Adrenal gland (tissue), 9 donors: ENCODE measurements at regions not wholly inside any gene's neighbourhood (a gene's known extent, or its start where the extent isn't known, plus 50 kb on each side); places are given as distances from the start of the nearest gene placed in this dataset.

Experiments
- DNase-seq, 7 donors: peaks; one replicate each; pipeline ENCODE4 v3.0.0-alpha.2; 2019 to 2020
- H3K27ac ChIP-seq, 5 donors: fragments of 200-600 bp; sonication (generic) in 4 of 5; 1 replicate in 3 of 5; 2 replicates in 2 of 5; pipeline versions ENCODE4 v1.5.1 to v1.8.0; 2016 to 2020; ENCODE audit warnings: mild to moderate bottlenecking in 1 of 5
- H3K27me3 ChIP-seq: fragments of 200-600 bp; 2 replicates; pipeline ENCODE4 v1.8.0; 2021
- H3K36me3 ChIP-seq, 2 donors: fragments of 200-600 bp; replicated peaks in 1 of 2; 1 replicate in 1 of 2; 2 replicates in 1 of 2; pipeline versions ENCODE4 v1.5.1 to v1.8.0; 2018 to 2022
- H3K4me1 ChIP-seq, 2 donors: fragments of 200-600 bp; replicated peaks in 1 of 2; 1 replicate in 1 of 2; 2 replicates in 1 of 2; pipeline versions ENCODE4 v1.5.1 to v1.8.0; 2018 to 2021
- H3K4me3 ChIP-seq, 4 donors: fragments of 200-600 bp; sonication (generic) in 3 of 4; one replicate each; pipeline ENCODE4 v1.5.1; 2016 to 2018
- H3K9me3 ChIP-seq, 3 donors: fragments of 200-600 bp; sonication (generic) in 1 of 3; replicated peaks in 1 of 3; 1 replicate in 2 of 3; 2 replicates in 1 of 3; pipeline versions ENCODE4 v1.5.1 to v1.8.0; 2016 to 2021
- CTCF ChIP-seq, 6 experiments: fragments of 450-650 bp in 4 of 6; fragments of 200-600 bp in 2 of 6; sonication (generic) in 1 of 6; IDR thresholded peaks; 1 replicate in 5 of 6; 2 replicates in 1 of 6; pipeline versions ENCODE4 v1.5.1 to v1.8.0; 2016 to 2021; ENCODE audit warnings: antibody characterized with exemption in 6 of 6, mild to moderate bottlenecking in 2 of 6, moderate library complexity in 1 of 6
- POLR2A ChIP-seq, 2 donors: fragments of 450-650 bp; IDR thresholded peaks; one replicate each; pipeline ENCODE4 v1.6.1; 2017; ENCODE audit warnings: antibody characterized with exemption in 2 of 2, mild to moderate bottlenecking in 2 of 2, moderate library complexity in 1 of 2
- WGBS, 4 donors: extraction: QIAGEN DNeasy Blood & Tissue Kit in 2 of 4; methylation state at CpG; one replicate each; pipeline versions ENCODE4 v1.1.5 to v1.1.7; 2013 to 2017; 5-methylcytosine and 5-hydroxymethylcytosine counted together
- intact Hi-C, 2 donors: fragments of 100-400 bp; cut with DNase I; formaldehyde crosslinking; loops; one replicate each; pipeline versions ENCODE4 v1.14.1 to v1.15.0; 2022 to 2023
- donor health status: healthy with polysubstance abuse.
- donor health status: Bipolar disorder and iron deficiency.
- donor health status: DM: yes; HTN: yes; CAD: no.
- donor health status: DM: no; HTN: no; CAD: no.
- donor health status: DM: no; HTN: no; CAD: no.

GRCh38 chr2:234669001-234669400 is 172.1 kb upstream of the ARL4C start:
- H3K9me3 ChIP-seq: no peaks in the 10 kb centered on the region
- TF ChIP-seq POLR2A (IDR thresholded peaks at IDR 0.05) (no peak), CTCF (IDR thresholded peaks at IDR 0.05) (no peak)
- intact Hi-C loops: no loop called here
- no peak overlapping the region for H3K4me3 ChIP-seq
- H3K27me3 ChIP-seq: no peaks in the 10 kb centered on the region
- WGBS, 4 donors: 87 to 90% (median 89%) methylated on average over 2 of the region's 2 CpGs
- no peak overlapping the region for H3K27ac ChIP-seq
- DNase-seq: no peak
- no peaks in the 10 kb centered on the region for H3K36me3 ChIP-seq
- no peaks in the 10 kb centered on the region for H3K4me1 ChIP-seq

GRCh38 chr2:234666911-234667310 is 170.0 kb upstream of the ARL4C start:
- DNase-seq: no peak
- TF ChIP-seq POLR2A (IDR thresholded peaks at IDR 0.05) (no peak), CTCF (IDR thresholded peaks at IDR 0.05) (no peak)
- H3K4me3 ChIP-seq: no peak overlapping the region
- intact Hi-C loops: no loop called here
- H3K9me3 ChIP-seq: no peaks in the 10 kb centered on the region
- WGBS, 4 donors: 93 to 97% (median 95%) methylated on average over 3 of the region's 3 CpGs
- H3K36me3 ChIP-seq: no peaks in the 10 kb centered on the region
- H3K4me1 ChIP-seq: no peaks in the 10 kb centered on the region
- H3K27ac ChIP-seq: no peak overlapping the region
- H3K27me3 ChIP-seq: no peaks in the 10 kb centered on the region

DNA sequence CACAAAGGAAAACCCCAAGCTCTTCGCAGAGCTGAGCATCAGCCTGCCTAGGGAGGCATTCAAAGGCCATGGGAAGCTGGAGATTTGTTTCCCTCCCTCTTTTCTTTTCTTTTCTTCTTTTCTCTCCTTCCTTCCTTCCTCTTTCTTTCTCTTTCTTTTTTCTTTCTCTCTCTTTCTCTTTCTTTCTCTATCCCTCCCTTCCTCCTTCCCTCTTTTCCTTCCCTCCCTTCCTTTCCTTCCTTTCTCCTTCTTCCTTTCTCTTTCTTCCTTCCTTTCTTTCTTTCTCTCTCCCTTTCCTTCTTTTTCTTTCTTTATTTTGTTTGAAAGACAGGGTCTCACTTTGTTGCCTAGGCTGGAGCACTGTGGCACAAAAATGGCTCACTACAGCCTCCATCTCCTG is 168.4 kb upstream of the ARL4C start:
- intact Hi-C loops: no loop called here
- DNase-seq: no peak
- Histone ChIP-seq H3K27me3 (no peaks in the 10 kb centered on the region), H3K27ac (no peak overlapping the region), H3K9me3 (no peaks in the 10 kb centered on the region), H3K4me3 (no peak overlapping the region), H3K4me1 (no peaks in the 10 kb centered on the region), H3K36me3 (no peaks in the 10 kb centered on the region)
- 78 to 95% (median 85%) methylated on average over 1 of the region's 1 CpG for WGBS, 4 donors
- TF ChIP-seq POLR2A (IDR thresholded peaks at IDR 0.05) (no peak), CTCF (IDR thresholded peaks at IDR 0.05) (no peak)

DNA sequence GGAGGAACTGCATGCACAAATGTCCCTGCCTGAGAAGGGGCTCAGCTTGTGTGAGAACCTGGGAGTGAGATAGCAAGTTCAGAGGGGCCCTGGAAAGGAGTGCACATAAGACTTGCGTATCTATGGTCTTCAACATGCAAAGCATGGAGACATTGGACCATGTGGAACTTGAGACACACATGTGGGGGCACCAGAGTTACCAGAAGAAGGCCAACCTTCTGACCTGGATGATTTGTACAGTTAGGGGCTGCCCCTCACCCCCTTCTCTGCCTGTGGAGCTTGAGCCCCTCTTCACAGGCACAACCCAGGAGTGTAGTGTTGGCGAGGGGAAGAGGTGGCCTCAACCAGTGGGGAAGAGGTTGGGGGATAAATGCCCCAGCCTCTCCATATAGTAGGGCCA is 165.0 kb upstream of the ARL4C start:
- intact Hi-C loops: no loop called here
- Histone ChIP-seq H3K9me3 (no peaks in the 10 kb centered on the region), H3K4me3 (no peak overlapping the region), H3K27me3 (no peaks in the 10 kb centered on the region), H3K4me1 (no peaks in the 10 kb centered on the region), H3K36me3 (no peaks in the 10 kb centered on the region), H3K27ac (no peak overlapping the region)
- TF ChIP-seq CTCF (IDR thresholded peaks at IDR 0.05) (no peak), POLR2A (IDR thresholded peaks at IDR 0.05) (no peak)
- DNase-seq: no peak
- WGBS, 4 donors: 36 to 74% (median 57%) methylated on average over 2 of the region's 2 CpGs
